ENCODE measurements at regions not wholly inside any gene's neighbourhood (a gene's known extent, or its start where the extent isn't known, plus 50 kb on each side); places are given as distances from the start of the nearest gene placed in this dataset.
A peak's percentile ranks its signal among the peaks of the same experiment; 100 is the strongest.

- DNase-seq (ENCODE audit: low spot score): no peak
Observed at GRCh38 chr13:29926098-29926476, 75.7 kb upstream of the UBL3 start.

- DNase-seq (ENCODE audit: low spot score): peak; percentile 45
Observed at GRCh38 chr13:29925457-29926097, 75.2 kb upstream of the UBL3 start.

- DNase-seq (ENCODE audit: low spot score): no peak
Observed at GRCh38 chr13:29924482-29925350, 74.3 kb upstream of the UBL3 start.

DNA sequence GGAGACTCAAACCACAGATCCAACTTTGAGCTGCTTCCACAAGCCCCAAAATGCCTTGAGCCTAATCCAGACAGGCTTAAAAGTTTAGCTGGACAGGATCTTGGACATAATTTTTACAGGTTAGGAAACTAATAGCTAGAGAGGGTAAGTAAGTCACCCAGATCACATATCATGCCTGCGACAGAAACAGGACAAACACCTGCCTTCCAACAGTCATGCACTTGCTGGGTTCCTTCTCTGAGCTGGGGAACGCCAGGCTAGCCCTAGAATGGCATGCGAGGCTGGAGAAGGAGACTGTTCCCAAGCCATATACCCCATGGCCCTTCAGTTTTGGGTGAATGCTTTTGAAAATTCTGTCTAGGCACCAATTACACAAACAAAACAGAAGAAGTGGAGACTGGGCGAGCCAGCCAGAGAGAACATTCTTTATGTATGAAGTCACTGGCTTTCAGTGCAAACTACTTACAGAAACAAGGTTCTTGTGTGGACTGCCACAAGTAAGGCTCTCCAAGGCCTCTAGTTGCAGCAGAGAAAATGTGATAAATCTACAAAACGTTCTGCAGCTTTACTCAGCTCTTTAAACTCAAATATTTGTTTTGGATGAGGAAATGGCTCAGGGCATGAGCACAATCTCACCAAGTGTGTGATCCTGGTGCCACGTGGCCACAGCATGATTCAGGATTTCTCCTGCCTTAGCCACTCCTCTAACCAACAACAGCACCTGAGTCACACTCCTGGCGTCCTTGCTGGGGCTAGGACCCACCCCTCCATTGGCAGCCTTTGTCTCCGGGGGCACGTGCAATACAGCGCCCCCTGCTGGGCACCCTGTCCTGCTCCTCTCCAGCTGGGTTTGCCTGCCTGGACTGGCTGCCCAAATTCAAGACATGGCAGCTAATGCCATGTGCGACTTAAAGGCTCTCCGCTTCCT is 73.4 kb upstream of the UBL3 start:
- DNase-seq (ENCODE audit: low spot score): peak; percentile 95

DNA sequence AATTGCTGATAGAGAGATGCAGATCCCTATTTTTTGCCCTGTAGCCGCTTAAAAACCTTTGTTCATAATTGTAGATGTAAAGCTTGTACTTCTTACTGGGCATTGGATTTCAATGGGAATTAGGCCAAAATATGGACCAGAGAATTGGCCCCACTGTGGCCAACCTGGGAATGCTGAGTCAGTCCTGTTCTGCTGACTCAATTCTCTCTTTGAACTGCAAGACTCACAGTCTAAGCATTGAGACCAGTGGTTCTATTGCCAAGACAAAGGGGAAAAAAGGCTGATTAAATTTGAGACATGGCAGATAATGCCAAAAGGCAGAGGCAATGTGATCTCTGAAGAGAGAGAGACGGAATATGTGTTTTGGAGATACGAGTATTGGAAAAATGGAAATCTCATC is 72.5 kb upstream of the UBL3 start:
- DNase-seq (ENCODE audit: low spot score): no peak

GRCh38 chr13:29922281-29922821 is 71.9 kb upstream of the UBL3 start:
- DNase-seq (ENCODE audit: low spot score): no peak

GRCh38 chr13:29921542-29921941 is 71.1 kb upstream of the UBL3 start:
- no peak for DNase-seq (ENCODE audit: low spot score)

- no peak for DNase-seq (ENCODE audit: low spot score)
Observed at GRCh38 chr13:29920025-29920643, 69.7 kb upstream of the UBL3 start.

DNA sequence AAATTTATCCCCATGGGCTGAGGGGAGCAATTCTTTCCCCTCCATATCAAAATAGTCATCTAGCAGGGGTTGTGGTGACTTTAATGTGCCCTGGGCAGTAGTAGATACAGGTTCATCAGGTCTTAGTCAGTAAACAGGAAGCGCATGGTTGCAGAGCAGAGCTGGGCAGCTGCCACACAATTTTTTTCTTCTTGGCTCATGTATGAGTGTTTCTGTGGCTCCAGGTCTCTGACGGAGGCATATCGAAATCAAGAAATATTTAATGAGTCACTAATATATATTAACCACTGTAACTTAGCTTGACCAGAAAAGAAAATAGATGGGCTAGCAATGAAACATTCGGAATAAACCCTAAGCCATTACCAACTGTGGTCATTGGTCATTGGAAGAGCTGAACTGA is 68.4 kb upstream of the UBL3 start:
- no peak for DNase-seq (ENCODE audit: low spot score)

GRCh38 chr13:29917650-29918049 is 67.2 kb upstream of the UBL3 start:
- DNase-seq (ENCODE audit: low spot score): no peak

- no peak for DNase-seq (ENCODE audit: low spot score)
Observed at GRCh38 chr13:29914581-29914980, 64.2 kb upstream of the UBL3 start.

DNA sequence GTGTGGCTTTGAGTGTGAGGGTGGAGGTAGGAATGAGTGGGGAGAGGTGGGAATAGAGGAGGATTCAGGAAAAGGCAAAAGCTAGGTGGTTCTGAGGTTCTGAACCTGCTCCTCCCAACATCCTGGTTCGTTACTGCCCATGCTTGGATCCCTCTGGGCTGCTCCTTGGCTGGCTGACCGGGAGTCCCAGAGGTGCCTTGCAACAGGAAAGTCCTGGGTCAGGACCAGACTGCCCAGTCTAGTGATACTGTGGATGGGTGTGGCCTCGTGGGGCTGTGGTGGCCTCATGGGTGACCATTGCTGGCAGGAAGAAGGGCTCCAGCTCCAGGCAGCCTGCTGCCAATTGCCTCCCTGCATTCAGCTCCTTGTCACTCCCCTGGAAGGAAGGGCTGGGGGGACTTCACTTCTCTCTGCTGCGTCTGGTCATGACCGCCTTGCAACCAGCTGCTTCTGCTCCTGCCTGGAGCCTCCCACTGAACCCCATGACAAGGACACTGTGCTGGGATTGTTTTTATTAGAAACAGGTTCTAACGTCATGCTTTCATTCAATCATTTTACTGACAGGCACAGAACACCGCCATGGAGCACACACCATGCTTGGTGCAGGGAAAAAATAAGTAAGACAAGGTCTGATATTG is 61.5 kb upstream of the UBL3 start:
- DNase-seq (ENCODE audit: low spot score): no peak

DNA sequence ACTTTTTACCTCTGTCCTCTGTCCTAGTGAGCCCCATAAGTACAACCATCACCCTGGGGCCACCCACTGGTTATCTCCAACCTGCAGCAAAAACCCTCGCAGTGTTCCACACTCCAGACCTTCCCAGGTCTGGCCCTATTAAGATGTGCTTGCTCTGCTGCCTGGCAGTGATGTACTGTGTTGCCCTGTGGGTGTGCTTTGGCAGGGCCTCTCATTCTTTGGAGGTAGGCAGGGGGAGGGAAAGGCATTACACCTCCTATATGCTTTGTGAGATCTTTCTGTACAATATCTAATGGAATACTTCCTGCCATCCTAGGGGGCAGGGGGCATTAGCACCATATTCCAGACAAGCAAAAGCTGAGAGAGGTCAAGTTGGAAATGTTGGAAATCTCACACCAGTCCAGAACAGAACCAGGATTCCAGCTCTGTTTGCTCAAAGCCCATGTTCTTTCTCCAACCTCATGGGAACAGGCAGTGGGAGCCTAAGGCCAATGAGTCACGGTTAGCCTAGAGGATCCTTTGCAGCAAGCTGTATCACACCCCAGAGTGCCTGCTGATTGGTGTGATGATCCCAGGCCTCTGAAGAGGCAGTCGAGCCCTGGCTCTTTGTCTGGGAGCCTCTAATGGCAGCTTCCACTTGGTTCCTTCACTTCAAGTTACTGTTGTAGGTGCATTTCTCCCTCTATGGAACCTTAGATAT is 59.7 kb upstream of the UBL3 start:
- no peak for DNase-seq (ENCODE audit: low spot score)

- no peak for DNase-seq (ENCODE audit: low spot score)
Observed at GRCh38 chr13:29909081-29909730, 58.8 kb upstream of the UBL3 start.

DNA sequence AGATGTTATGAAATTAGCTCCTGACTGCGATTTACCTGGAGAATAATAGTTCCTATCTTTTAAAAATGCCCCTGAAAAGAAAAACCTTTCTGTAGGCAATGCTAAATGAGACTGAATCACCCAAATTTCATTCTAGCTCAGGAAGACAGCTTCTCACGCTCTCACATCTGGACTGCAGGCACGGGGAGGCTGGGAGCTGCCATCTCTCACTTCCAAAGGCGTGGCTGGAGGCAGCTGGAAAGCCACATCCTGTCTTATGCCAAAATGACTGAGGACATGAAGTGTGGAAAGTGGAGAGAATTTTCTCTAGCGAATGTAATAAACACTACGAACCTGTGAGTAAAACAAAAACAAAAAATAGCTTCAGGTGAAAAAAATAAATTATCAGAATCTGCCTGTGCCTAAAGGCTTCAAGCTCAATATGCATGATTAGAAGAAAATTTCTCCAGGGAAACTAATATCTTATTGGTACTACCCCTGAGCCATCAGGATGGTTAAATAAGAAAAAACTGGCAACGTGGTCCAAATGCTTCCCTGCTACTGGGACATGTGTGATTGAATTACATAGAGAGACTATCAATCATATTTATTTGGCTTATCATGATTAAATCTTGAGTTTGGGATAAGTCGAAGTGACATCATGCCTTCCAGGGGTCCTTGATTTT is 58.1 kb upstream of the UBL3 start:
- peak; percentile 77 for DNase-seq (ENCODE audit: low spot score)

- DNase-seq (ENCODE audit: low spot score): no peak
Observed at GRCh38 chr13:29907670-29908069, 57.3 kb upstream of the UBL3 start.

DNA sequence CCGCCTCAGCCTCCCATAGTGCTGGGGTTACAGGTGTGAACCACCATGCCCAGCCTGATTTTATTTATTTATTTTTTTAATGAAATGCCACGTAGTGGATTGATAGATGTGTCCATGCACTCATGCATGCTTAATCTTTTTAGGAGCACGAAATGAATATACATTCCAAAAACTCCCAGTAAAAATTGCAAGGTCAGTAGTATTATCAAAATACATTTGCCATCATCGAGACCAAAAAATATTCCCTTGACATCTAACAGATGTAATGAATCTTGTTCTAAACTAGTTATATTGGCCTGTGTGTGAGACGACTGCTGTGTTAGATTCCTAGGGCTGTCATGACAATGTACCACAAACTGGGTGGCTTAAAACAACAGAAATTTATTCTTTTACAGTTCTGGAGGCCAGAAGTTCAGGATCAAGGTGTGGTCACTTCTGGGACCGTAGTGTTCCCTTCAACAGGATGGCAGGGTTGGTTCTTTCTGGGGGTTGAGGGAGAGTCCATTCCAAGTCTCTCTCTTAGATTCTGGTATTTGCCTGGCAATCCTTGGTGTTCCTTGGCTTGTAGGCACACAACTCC is 56.1 kb upstream of the UBL3 start:
- no peak for DNase-seq (ENCODE audit: low spot score)

DNA sequence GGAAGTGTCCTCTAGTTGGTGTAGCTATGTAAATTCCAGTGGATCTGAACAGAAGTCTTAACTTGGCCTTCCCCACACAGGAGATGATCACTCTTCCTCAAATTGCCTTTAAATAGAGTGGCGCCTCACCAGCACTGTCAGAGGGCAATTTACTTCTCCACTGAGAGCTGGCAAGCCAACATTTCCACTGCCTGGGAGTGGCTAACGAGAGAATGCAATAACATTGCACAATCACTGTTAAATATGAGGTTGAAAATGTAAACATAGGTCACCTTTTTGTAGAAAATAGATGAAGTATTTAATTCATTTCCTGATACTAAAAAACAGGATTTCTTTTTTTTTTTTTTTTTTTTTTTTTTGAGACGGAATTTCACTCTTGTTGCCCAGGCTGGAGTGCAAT is 55.4 kb upstream of the UBL3 start:
- DNase-seq (ENCODE audit: low spot score): peak; percentile 78

- no peak for DNase-seq (ENCODE audit: low spot score)
Observed at GRCh38 chr13:29903996-29904395, 53.6 kb upstream of the UBL3 start.

Measured in H4 (cell line).